ENCODE measurements at regions not wholly inside any gene's neighbourhood (a gene's known extent, or its start where the extent isn't known, plus 50 kb on each side); places are given as distances from the start of the nearest gene placed in this dataset.

- TF ChIP-seq CTCF (IDR thresholded peaks at IDR 0.05) (no peak), POLR2A (IDR thresholded peaks at IDR 0.05) (no peak)
Measured at GRCh38 chr16:48459167-48459566, 74.0 kb upstream of the SIAH1 start.

Measured in esophagus squamous epithelium (tissue), 4 donors.